Body of pancreas (tissue), 4 donors: ENCODE measurements at regions not wholly inside any gene's neighbourhood (a gene's known extent, or its start where the extent isn't known, plus 50 kb on each side); places are given as distances from the start of the nearest gene placed in this dataset.

Experiments
- ATAC-seq: fragments of 150-250 bp; one replicate; pipeline ENCODE4 v1.9.1; 2016
- DNase-seq, 4 donors: peaks; one replicate each; pipeline ENCODE4 v3.0.0-alpha.2; 2019
- H3K27ac ChIP-seq, 4 donors: fragments of 200-600 bp; sonication (generic); 1 replicate in 3 of 4; 2 replicates in 1 of 4; pipeline versions ENCODE4 v1.5.1 to v1.6.1; 2016 to 2019; ENCODE audit warnings: mild to moderate bottlenecking in 1 of 4, mixed read lengths in 1 of 4, moderate library complexity in 1 of 4
- H3K27me3 ChIP-seq, 2 donors: fragments of 200-600 bp; sonication (generic); one replicate each; pipeline ENCODE4 v1.6.0; 2016; ENCODE audit warnings: mild to moderate bottlenecking in 1 of 2
- H3K36me3 ChIP-seq, 2 donors: fragments of 200-600 bp; sonication (generic); replicated peaks in 1 of 2; 2 replicates each; pipeline ENCODE4 v1.5.1; 2016; ENCODE audit warnings: low read depth in 2 of 2; ENCODE audit not compliant: insufficient read depth in 1 of 2
- H3K4me1 ChIP-seq: fragments of 200-600 bp; sonication (generic); one replicate; pipeline ENCODE4 v1.6.0; 2016
- H3K4me3 ChIP-seq, 2 donors: fragments of 200-600 bp; sonication (generic); 1 replicate in 1 of 2; 2 replicates in 1 of 2; pipeline ENCODE4 v1.5.1; 2016 to 2019
- H3K9me3 ChIP-seq, 3 donors: fragments of 200-600 bp; sonication (generic); 1 replicate in 2 of 3; 2 replicates in 1 of 3; pipeline ENCODE4 v1.5.1; 2016
- POLR2A ChIP-seq, 3 donors: fragments of 450-650 bp; IDR thresholded peaks; one replicate each; pipeline ENCODE4 v1.6.1; 2016; ENCODE audit warnings: antibody characterized with exemption in 3 of 3, mild to moderate bottlenecking in 2 of 3
- WGBS, 2 donors: methylation state at CpG; one replicate each; pipeline ENCODE4 v1.1.5; 2017; 5-methylcytosine and 5-hydroxymethylcytosine counted together
- intact Hi-C: fragments of 100-400 bp; cut with DNase I; formaldehyde crosslinking; loops from one replicate; pipeline ENCODE4 v1.15.1; 2023
- TF ChIP-seq, protein P1 (sequence below), 7 experiments: fragments of 450-650 bp in 4 of 7; fragments of 200-600 bp in 3 of 7; sonication (generic) in 3 of 7; IDR thresholded peaks; one replicate each; pipeline ENCODE4 v1.5.1; 2016 to 2019; ENCODE audit warnings: antibody characterized with exemption in 7 of 7

DNA sequence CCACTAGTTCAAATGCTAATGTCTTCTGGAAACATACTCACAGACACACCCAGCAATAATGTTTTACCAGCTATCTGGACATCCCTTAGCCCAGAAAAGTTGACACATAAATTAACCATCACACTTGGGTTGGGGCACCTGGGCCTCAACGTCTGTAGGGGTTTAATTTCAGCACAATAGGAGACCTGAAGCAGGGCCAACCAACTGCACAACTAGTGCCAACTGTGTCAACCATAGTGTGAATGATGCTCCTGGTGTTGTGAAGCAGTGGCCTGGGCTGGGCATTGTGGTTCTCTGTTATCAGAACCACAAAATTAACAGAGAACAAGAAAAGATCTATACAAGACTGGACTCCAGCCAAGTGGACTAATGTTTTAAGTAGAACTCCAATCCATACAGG is 106.7 kb upstream of the PPM1H start:
- no peaks in the 10 kb centered on the region for H3K27me3 ChIP-seq
- no peaks in the 10 kb centered on the region for H3K36me3 ChIP-seq
- ATAC-seq (no peak), DNase-seq (no peak)
- 20 to 42% methylated on average over 1 of the region's 1 CpG for WGBS, 2 donors
- intact Hi-C loops = no loop called here
- no peak overlapping the region for H3K27ac ChIP-seq
- TF ChIP-seq, protein P1, sequence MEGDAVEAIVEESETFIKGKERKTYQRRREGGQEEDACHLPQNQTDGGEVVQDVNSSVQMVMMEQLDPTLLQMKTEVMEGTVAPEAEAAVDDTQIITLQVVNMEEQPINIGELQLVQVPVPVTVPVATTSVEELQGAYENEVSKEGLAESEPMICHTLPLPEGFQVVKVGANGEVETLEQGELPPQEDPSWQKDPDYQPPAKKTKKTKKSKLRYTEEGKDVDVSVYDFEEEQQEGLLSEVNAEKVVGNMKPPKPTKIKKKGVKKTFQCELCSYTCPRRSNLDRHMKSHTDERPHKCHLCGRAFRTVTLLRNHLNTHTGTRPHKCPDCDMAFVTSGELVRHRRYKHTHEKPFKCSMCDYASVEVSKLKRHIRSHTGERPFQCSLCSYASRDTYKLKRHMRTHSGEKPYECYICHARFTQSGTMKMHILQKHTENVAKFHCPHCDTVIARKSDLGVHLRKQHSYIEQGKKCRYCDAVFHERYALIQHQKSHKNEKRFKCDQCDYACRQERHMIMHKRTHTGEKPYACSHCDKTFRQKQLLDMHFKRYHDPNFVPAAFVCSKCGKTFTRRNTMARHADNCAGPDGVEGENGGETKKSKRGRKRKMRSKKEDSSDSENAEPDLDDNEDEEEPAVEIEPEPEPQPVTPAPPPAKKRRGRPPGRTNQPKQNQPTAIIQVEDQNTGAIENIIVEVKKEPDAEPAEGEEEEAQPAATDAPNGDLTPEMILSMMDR (IDR thresholded peaks at IDR 0.05) = no peak
- TF ChIP-seq POLR2A (IDR thresholded peaks at IDR 0.05) = no peak
- H3K4me3 ChIP-seq = no peak overlapping the region
- no peaks in the 10 kb centered on the region for H3K9me3 ChIP-seq
- no peaks in the 10 kb centered on the region for H3K4me1 ChIP-seq

DNA sequence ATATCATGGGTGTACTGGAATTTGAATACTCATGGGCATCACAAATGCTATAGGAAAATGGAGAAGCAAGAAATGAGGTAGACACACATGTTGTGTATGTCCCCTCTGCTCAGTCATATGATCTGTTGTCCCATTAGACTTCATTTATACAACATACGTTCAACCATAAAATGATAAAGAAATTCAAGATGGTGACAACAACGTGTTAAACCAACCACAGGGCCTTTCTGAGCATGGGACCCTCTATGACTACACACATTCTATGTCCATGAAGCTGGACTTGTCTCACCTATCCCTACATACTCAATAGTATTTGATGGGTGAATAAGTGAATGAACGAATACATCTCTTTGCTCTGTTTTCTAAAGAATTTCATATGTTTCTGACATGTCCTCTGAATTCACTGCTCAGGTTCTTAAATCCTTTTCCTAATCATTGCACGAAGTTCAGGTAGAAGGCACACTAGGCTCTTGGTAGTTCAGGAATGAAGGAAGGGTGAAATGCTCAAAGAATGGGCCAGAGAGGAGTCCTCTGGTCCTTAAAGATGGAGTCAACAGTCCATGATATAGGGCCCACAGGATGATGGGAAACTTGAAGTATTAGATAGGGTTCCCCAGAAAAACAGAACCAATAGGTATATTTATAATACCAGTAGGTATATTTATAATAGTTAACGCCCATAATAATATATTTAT is 105.7 kb upstream of the PPM1H start:
- ATAC-seq (no peak), DNase-seq (no peak)
- WGBS, 2 donors = 76 to 79% methylated on average over 5 of the region's 5 CpGs
- Histone ChIP-seq H3K4me3 (no peak overlapping the region), H3K36me3 (no peaks in the 10 kb centered on the region), H3K4me1 (no peaks in the 10 kb centered on the region), H3K27me3 (no peaks in the 10 kb centered on the region), H3K27ac (no peak overlapping the region), H3K9me3 (no peaks in the 10 kb centered on the region)
- intact Hi-C loops = no loop called here
- TF ChIP-seq, protein P1 (IDR thresholded peaks at IDR 0.05) = no peak
- TF ChIP-seq POLR2A (IDR thresholded peaks at IDR 0.05) = no peak

DNA sequence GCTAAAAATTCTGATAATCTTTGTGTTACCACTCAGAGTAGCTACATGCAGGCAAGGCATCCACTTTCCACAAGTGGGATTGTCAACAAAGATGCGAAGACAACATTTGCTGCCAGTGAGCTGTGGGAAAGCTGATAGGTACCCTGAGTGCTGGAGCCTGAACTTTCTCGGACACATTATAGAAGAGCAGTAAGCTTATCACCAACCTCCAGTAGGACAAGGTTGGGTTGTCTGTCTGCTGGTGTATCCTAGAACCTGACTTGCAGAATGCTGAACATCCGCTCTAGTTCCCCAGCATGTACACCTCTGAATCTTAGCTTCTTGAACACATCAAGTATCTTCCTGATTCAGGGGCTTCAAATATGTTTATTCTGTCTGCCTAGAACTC is 103.8 kb upstream of the PPM1H start:
- Histone ChIP-seq H3K36me3 (no peaks in the 10 kb centered on the region), H3K9me3 (no peaks in the 10 kb centered on the region), H3K27ac (no peak overlapping the region), H3K27me3 (no peaks in the 10 kb centered on the region), H3K4me1 (no peaks in the 10 kb centered on the region), H3K4me3 (no peak overlapping the region)
- DNase-seq = no peak
- intact Hi-C loops = no loop called here
- WGBS, 2 donors = 81 to 92% methylated on average over 3 of the region's 3 CpGs
- TF ChIP-seq, protein P1 (IDR thresholded peaks at IDR 0.05) = no peak
- no peak for TF ChIP-seq POLR2A (IDR thresholded peaks at IDR 0.05)
- no peak for ATAC-seq

DNA sequence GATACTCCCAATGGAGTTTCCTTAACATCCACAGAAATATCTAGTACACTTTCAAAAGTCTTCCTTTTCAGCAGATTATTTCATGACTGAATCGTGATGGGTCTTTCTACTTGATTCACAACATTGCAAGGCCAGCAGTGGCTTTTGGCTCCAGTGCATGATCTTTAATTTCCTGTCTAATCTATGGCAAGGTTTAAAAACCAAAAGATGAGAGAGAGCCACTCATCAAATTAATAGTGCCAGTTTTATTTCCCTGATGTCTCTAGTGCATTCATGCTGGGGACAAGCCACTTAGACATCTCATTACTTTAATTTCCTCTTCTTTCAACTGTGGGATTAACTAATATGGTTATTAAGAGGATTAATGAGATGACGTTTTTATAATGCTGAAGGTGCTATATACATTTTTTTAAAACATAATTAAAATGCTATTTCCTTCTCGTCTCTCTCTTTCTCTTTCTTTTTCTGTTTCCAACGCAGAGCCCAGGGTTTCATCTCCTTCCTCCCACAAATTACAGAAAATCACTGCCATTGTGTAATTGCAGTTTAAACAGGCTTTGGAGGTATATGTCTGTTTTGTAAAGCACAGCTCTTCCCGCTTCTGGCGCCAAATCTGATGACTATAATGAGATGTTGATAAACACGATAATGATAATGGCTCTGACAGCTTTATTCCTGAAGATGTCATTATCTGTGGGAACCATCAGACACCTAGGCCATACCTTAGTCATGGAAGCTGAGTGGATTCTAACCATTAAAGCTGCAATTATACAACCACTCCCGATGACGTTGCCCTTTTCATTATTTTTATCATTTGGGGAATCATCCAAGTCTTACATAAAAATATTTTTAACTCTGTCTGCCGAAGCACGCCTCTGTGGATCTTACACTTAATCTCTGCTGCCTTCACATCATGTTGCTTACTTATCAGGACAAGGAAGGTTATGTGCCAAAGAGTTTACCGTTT is 103.1 kb upstream of the PPM1H start:
- H3K36me3 ChIP-seq = no peaks in the 10 kb centered on the region
- H3K9me3 ChIP-seq = no peaks in the 10 kb centered on the region
- no peaks in the 10 kb centered on the region for H3K4me1 ChIP-seq
- DNase-seq (no peak), ATAC-seq (no peak)
- no peak for TF ChIP-seq POLR2A (IDR thresholded peaks at IDR 0.05)
- TF ChIP-seq, protein P1 (IDR thresholded peaks at IDR 0.05) = no peak
- 56% methylated on average over 12 of the region's 12 CpGs for WGBS, 2 donors
- no peak overlapping the region for H3K27ac ChIP-seq
- intact Hi-C loops = no loop called here
- H3K4me3 ChIP-seq = no peak overlapping the region
- no peaks in the 10 kb centered on the region for H3K27me3 ChIP-seq
